Daoy (cell line): ENCODE measurements at regions not wholly inside any gene's neighbourhood (a gene's known extent, or its start where the extent isn't known, plus 50 kb on each side); places are given as distances from the start of the nearest gene placed in this dataset.

Source experiments
- DNase-seq: peaks from one replicate; pipeline ENCODE4 v3.0.0-alpha.2; 2015; ENCODE audit warnings: low read depth

- no peak for DNase-seq
Measured at GRCh38 chr4:20302336-20302735, 50.6 kb downstream of the SLIT2 start.

- DNase-seq, result no peak
Measured at GRCh38 chr4:20305976-20306375, 54.3 kb downstream of the SLIT2 start.

- no peak for DNase-seq
Measured at GRCh38 chr4:20311856-20312255, 60.2 kb downstream of the SLIT2 start.

GRCh38 chr4:20313237-20314030 is 61.7 kb downstream of the SLIT2 start:
- DNase-seq, result no peak

- no peak for DNase-seq
Measured at GRCh38 chr4:20317424-20317985, 65.8 kb downstream of the SLIT2 start.

- DNase-seq, result no peak
Measured at GRCh38 chr4:20318001-20318908, 66.5 kb downstream of the SLIT2 start.

- DNase-seq, result no peak
Measured at GRCh38 chr4:20318909-20319277, 67.2 kb downstream of the SLIT2 start.

GRCh38 chr4:20319825-20320612 is 68.3 kb downstream of the SLIT2 start:
- DNase-seq, result no peak

GRCh38 chr4:20323991-20324390 is 72.3 kb downstream of the SLIT2 start:
- DNase-seq, result no peak

- no peak for DNase-seq
Measured at GRCh38 chr4:20326460-20326859, 74.8 kb downstream of the SLIT2 start.

GRCh38 chr4:20326977-20327376 is 75.3 kb downstream of the SLIT2 start:
- no peak for DNase-seq

- DNase-seq, result no peak
Measured at GRCh38 chr4:20327808-20328207, 76.1 kb downstream of the SLIT2 start.

- no peak for DNase-seq
Measured at GRCh38 chr4:20331642-20332041, 79.9 kb downstream of the SLIT2 start.

- no peak for DNase-seq
Measured at GRCh38 chr4:20333141-20333715, 81.5 kb downstream of the SLIT2 start.

GRCh38 chr4:20337261-20337664 is 85.6 kb downstream of the SLIT2 start:
- DNase-seq, result peak; percentile 66

- no peak for DNase-seq
Measured at GRCh38 chr4:20338841-20339240, 87.1 kb downstream of the SLIT2 start.

GRCh38 chr4:20341134-20341738 is 89.5 kb downstream of the SLIT2 start:
- DNase-seq, result no peak

- no peak for DNase-seq
Measured at GRCh38 chr4:20347531-20347930, 95.8 kb downstream of the SLIT2 start.

GRCh38 chr4:20348411-20348810 is 96.7 kb downstream of the SLIT2 start:
- no peak for DNase-seq

GRCh38 chr4:20351360-20352162 is 99.9 kb downstream of the SLIT2 start:
- no peak for DNase-seq
